GM21717 (cell line): ENCODE measurements at regions not wholly inside any gene's neighbourhood (a gene's known extent, or its start where the extent isn't known, plus 50 kb on each side); places are given as distances from the start of the nearest gene placed in this dataset.

ENCODE experiments used
- ATAC-seq: cut with Tn5 transposase; IDR thresholded peaks from one replicate; pipeline ENCODE4 v1.9.1; 2021; ENCODE audit warnings: mild to moderate bottlenecking, moderate library complexity; ENCODE audit not compliant: unreplicated experiment

GRCh38 chr5:30620481-30621085 is 572.9 kb upstream of the CDH6 start:
- ATAC-seq = no peak

GRCh38 chr5:30608501-30608900 is 585.0 kb upstream of the CDH6 start:
- ATAC-seq = no peak

GRCh38 chr5:30607301-30607894 is 586.1 kb upstream of the CDH6 start:
- ATAC-seq = no peak

GRCh38 chr5:30605693-30606268 is 587.7 kb upstream of the CDH6 start:
- ATAC-seq = no peak

- no peak for ATAC-seq
These were observed 588.7 kb upstream of the CDH6 start for GRCh38 chr5:30604648-30605262.

GRCh38 chr5:30600892-30601291 is 592.6 kb upstream of the CDH6 start:
- ATAC-seq = no peak

- no peak for ATAC-seq
These were observed 596.9 kb upstream of the CDH6 start for GRCh38 chr5:30596495-30597064.

GRCh38 chr5:30594331-30594730 is 599.2 kb upstream of the CDH6 start:
- ATAC-seq = no peak

GRCh38 chr5:30592833-30593232 is 600.7 kb upstream of the CDH6 start:
- no peak for ATAC-seq

GRCh38 chr5:30581198-30581935 is 612.1 kb upstream of the CDH6 start:
- no peak for ATAC-seq

- no peak for ATAC-seq
These were observed 618.7 kb upstream of the CDH6 start for GRCh38 chr5:30574761-30575160.

- ATAC-seq = no peak
These were observed 621.2 kb upstream of the CDH6 start for GRCh38 chr5:30572279-30572678.

- ATAC-seq = no peak
These were observed 631.7 kb upstream of the CDH6 start for GRCh38 chr5:30561771-30562170.

GRCh38 chr5:30551618-30552017 is 641.9 kb upstream of the CDH6 start:
- ATAC-seq = no peak

- ATAC-seq = no peak
These were observed 644.7 kb upstream of the CDH6 start for GRCh38 chr5:30548580-30549305.

GRCh38 chr5:30540150-30540549 is 653.3 kb upstream of the CDH6 start:
- ATAC-seq = no peak

GRCh38 chr5:30539004-30539634 is 654.4 kb upstream of the CDH6 start:
- no peak for ATAC-seq

GRCh38 chr5:30525353-30525752 is 668.1 kb upstream of the CDH6 start:
- ATAC-seq = no peak

GRCh38 chr5:30524428-30524827 is 669.1 kb upstream of the CDH6 start:
- no peak for ATAC-seq

- no peak for ATAC-seq
These were observed 670.4 kb upstream of the CDH6 start for GRCh38 chr5:30523061-30523460.
